CD1c-positive myeloid dendritic cell (primary cell): ENCODE measurements at regions not wholly inside any gene's neighbourhood (a gene's known extent, or its start where the extent isn't known, plus 50 kb on each side); places are given as distances from the start of the nearest gene placed in this dataset.
"Not testable (repeated sequence)": the region's sequence is repeated elsewhere in the genome, so short reads cannot be mapped to it uniquely, and the experiment has no call there.

Source experiments
- DNase-seq: peaks from one replicate; pipeline ENCODE4 v3.0.0-alpha.2; 2016; ENCODE audit errors: extremely low spot score

DNA sequence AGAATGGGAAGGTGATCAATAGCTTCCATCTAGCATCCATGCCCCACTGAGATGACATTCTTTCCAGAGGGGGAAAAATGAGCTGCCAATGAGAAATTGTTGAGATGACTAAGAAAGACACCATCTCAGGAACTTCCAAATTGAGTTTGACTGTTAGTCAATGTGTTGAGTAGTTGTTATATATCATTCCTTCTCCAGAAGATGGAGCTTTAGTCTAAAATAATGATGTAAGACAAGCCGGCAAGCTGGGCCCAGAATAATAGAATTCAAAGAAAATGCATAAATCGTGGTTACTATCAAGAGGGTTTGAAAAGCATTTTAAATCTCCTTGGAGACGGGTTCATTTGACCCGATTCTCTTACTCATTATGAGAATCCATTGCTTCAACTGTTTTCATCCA, 71.0 kb upstream of the ATF7IP2 start:
- peak; percentile 29 for DNase-seq

DNA sequence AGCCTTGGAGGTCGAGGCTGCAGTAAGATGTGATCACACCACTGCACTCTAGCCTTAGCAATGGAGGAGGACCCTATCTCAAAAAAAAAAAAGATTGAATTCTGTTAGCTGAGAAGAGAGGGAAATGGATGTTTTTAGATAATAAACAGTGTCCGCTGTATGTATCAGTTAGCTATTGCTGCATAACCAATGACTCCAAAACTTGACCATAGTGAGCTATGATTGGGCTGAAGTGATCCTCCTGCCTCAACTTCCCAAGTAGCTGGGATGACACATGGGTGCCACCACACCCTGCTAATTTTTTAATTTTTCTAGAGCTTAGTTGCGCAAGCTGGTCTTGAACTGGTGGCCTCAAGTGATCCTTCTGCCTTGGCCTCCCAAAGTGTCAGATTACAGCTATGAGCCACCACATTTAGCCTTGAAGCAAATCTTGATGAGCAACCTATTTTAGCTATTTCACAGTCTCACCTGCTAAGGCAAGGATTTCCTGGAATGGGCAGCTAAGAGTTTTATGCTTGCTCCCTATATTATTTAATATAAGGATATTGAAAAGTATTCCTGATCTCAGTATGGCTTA, 68.3 kb upstream of the ATF7IP2 start:
- DNase-seq: no peak

- DNase-seq: no peak
Observed at GRCh38 chr16:10318798-10319500, 66.9 kb upstream of the ATF7IP2 start.

- DNase-seq: no peak
Observed at GRCh38 chr16:10321407-10322387, 64.2 kb upstream of the ATF7IP2 start.

- DNase-seq: no peak
Observed at GRCh38 chr16:10322723-10323527, 62.9 kb upstream of the ATF7IP2 start.

- DNase-seq: no peak
Observed at GRCh38 chr16:10323528-10323869, 62.4 kb upstream of the ATF7IP2 start.

DNA sequence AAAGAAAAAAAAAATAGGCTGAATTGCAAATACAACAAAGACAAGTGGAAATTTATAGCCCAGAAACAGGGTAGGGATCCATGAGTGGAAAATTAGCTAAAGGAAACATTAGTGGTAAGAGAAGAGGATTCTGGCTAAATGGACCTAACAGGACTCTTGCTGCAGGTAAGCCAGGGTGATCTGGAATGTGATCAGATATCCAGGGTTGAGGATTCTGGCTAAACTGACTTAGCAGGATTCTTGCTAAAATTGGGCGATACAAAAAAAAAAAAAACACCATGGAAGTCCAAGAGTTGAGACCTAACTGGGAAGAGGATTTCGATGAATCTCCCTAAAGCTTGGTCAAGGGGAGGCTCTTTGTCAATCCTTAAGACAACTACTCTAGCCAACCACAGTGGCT, 61.7 kb upstream of the ATF7IP2 start:
- no peak for DNase-seq

DNA sequence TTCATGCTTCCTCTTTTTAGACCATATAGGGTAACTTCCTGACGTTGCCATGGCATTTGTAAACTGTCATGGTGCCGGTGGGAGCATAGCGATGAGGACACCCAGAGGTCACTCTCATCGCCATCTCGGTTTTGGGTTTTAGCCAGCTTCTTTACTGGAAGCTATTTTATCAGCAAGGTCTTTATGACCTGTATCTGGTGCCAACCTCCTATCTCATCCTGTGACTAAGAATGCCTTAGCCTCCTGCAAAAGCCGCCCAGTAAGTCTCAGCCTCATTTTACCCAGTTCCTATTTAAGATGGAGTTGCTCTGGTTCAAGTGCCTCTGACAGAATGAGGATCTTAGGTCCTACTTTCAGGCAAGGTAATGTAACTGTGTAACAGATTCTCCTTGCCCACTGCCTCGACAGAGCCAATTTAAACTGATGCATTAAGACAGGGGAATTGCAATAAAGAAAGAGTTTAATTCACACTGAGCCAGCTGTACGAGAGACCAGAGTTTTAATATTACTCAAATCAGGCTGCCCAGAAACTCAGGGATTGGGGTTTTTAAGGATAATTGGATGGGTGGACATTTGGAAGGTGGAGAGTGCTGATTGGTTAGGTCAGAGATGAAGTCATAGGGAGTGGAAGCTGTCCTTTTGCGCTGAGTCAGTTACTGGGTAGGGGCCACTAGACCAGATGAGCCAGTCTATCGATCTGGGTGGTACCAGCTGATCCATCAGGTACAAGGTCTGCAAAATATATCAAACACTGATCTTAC, 59.9 kb upstream of the ATF7IP2 start:
- DNase-seq: peak; percentile 24

- DNase-seq: no peak
Observed at GRCh38 chr16:10326647-10327046, 59.2 kb upstream of the ATF7IP2 start.

GRCh38 chr16:10328291-10328690, 57.6 kb upstream of the ATF7IP2 start:
- not testable (repeated sequence) for DNase-seq

DNA sequence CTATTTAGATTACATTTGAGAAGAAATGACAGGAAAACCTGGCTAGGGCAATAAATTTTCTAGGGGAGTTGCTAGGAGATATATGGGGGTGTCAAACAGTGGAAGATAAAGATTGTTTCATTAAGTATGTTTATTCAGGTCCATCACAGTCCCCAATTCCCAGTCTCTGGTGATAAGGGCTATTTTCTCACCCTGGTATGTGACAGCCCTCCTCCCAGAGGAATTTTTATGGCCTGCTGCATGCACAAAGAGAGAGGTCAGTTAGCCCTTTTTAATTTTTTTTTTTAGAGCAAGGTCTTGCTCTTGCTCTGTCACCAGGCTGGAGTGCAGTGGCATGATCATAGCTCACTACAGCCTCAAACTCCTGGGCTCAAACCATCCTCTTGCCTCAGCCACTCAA, 53.6 kb upstream of the ATF7IP2 start:
- DNase-seq: no peak

GRCh38 chr16:10332775-10333174, 53.1 kb upstream of the ATF7IP2 start:
- DNase-seq: no peak

DNA sequence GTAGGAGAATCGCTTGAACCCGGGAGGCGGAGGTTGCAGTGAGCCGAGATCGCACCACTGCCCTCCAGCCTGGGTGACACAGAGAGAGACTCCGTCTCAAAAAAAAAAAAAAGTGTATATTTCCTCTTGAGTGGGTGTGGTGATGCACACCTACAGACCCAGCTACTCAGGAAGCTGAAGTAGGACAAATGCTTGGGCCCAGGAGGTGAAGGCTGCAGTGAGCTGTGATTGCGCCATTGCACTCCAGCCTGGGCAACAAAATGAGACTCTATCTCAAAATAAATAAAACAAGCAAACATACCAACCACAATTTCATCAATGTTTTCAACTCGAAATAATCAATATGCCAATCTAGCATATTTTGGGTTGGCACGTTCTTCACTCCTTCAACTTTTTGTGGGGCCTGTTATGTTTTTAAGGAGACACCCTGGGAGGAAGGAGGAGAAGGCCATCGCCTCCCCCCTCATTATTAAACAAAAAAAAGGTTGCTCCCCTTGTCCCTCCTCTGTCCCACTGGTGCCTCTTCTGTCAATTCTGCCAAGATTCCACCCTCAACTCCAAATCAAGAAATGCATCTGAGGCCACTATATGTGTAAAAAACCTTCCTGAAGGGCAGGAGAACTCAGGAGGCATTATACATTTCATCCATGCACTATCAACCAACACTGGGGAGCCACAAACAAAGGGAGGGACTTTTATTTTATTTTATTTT, 52.4 kb upstream of the ATF7IP2 start:
- DNase-seq: no peak

DNA sequence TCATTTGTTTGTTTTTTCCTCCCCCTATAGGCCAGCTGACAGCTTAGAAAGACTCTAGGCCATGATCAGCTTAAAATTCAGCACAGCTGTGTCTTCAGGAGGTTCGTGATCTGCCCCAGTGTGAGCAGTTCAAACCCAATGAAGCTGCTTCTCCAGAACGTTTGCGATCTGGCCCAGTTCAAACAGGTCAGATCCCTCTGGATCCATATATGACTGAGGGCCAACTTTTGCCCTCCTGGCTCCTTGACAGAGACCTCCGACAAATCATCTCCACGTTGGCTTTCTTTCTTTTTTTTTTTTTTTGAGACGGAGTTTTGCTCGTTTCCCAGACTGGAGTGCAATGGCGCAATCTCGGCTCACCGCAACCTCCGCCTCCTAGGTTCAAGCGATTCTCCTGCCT, 50.2 kb upstream of the ATF7IP2 start:
- DNase-seq: no peak
